ENCODE measurements at regions not wholly inside any gene's neighbourhood (a gene's known extent, or its start where the extent isn't known, plus 50 kb on each side); places are given as distances from the start of the nearest gene placed in this dataset.

GRCh38 chr13:42660333-42660965 is 86.5 kb downstream of the TNFSF11 start (continued):
- no peak for TF ChIP-seq BCLAF1 (IDR thresholded peaks at IDR 0.05; ENCODE audit: borderline replicate concordance in 1 of 2, control insufficient read depth in 1 of 2, low read depth in 2 of 2, low read length in 1 of 2)
- no peak for TF ChIP-seq VEZF1 (CRISPR knock-in tag; IDR thresholded peaks at IDR 0.05)
- no peak for TF ChIP-seq BRF1 (IDR thresholded peaks at IDR 0.05; ENCODE audit: borderline replicate concordance, extremely low read depth, insufficient read length)
- TF ChIP-seq, protein P1, sequence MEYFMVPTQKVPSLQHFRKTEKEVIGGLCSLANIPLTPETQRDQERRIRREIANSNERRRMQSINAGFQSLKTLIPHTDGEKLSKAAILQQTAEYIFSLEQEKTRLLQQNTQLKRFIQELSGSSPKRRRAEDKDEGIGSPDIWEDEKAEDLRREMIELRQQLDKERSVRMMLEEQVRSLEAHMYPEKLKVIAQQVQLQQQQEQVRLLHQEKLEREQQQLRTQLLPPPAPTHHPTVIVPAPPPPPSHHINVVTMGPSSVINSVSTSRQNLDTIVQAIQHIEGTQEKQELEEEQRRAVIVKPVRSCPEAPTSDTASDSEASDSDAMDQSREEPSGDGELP (CRISPR knock-in tag; IDR thresholded peaks at IDR 0.05; ENCODE audit: borderline replicate concordance): no peak
- TF ChIP-seq CREB1 (IDR thresholded peaks at IDR 0.05): no peak
- no peak for TF ChIP-seq CREB1 (CRISPR knock-in tag; IDR thresholded peaks at IDR 0.05)
- no peak for TF ChIP-seq RCOR1 (IDR thresholded peaks at IDR 0.05; ENCODE audit: borderline replicate concordance in 1 of 2, low read depth in 2 of 2, low read length in 2 of 2)
- TF ChIP-seq CGGBP1 (CRISPR knock-in tag; IDR thresholded peaks at IDR 0.05): no peak
- peak; percentile 65 for TF ChIP-seq C11orf30 (IDR thresholded peaks at IDR 0.05; ENCODE audit: low read depth)
- no peak for TF ChIP-seq KDM4B (IDR thresholded peaks at IDR 0.05; ENCODE audit: borderline replicate concordance in 2 of 2, low read depth in 1 of 2)
- TF ChIP-seq ZBTB33 (CRISPR knock-in tag; IDR thresholded peaks at IDR 0.05): no peak
- TF ChIP-seq MTA2 (IDR thresholded peaks at IDR 0.05; ENCODE audit: low read depth): no peak
- TF ChIP-seq ZNF12 (CRISPR knock-in tag; IDR thresholded peaks at IDR 0.05): no peak
